ENCODE measurements at regions not wholly inside any gene's neighbourhood (a gene's known extent, or its start where the extent isn't known, plus 50 kb on each side); places are given as distances from the start of the nearest gene placed in this dataset.

GRCh38 chr1:229002037-229002436, 266.8 kb downstream of the RHOU start:
- Histone ChIP-seq H3K4me1 (ENCODE audit: low read depth) (no peaks in the 10 kb centered on the region), H3K9me3 (no peaks in the 10 kb centered on the region), H3K4me3 (no peak overlapping the region), H3K36me3 (ENCODE audit: low read depth) (no peaks in the 10 kb centered on the region)
- no peak for TF ChIP-seq CTCF (IDR thresholded peaks at IDR 0.05)
- intact Hi-C loops (cut with DNase I, micrococcal nuclease), result no loop called here
- ATAC-seq (no peak), DNase-seq (no peak)

- intact Hi-C loops (cut with DNase I, micrococcal nuclease), result no loop called here
- TF ChIP-seq CTCF (IDR thresholded peaks at IDR 0.05), result no peak
- DNase-seq (no peak), ATAC-seq (no peak)
- no peaks in the 10 kb centered on the region for H3K36me3 ChIP-seq (ENCODE audit: low read depth)
- H3K4me1 ChIP-seq (ENCODE audit: low read depth), result no peaks in the 10 kb centered on the region
- no peak overlapping the region for H3K4me3 ChIP-seq
- H3K9me3 ChIP-seq, result no peaks in the 10 kb centered on the region
These were observed 267.2 kb downstream of the RHOU start for GRCh38 chr1:229002451-229002960.

GRCh38 chr1:229003233-229004031, 267.5 kb upstream of the RAB4A start:
- DNase-seq, result no peak
- no peaks in the 10 kb centered on the region for H3K4me1 ChIP-seq (ENCODE audit: low read depth)
- ATAC-seq, result no peak
- no peak for TF ChIP-seq CTCF (IDR thresholded peaks at IDR 0.05)
- intact Hi-C loops (cut with DNase I, micrococcal nuclease), result no loop called here
- no peaks in the 10 kb centered on the region for H3K9me3 ChIP-seq
- no peaks in the 10 kb centered on the region for H3K36me3 ChIP-seq (ENCODE audit: low read depth)
- H3K4me3 ChIP-seq, result no peak overlapping the region

- ATAC-seq, result no peak
- intact Hi-C loops (cut with DNase I, micrococcal nuclease), result no loop called here
These were observed 266.7 kb upstream of the RAB4A start for GRCh38 chr1:229004066-229004833.

GRCh38 chr1:229005097-229005496, 265.8 kb upstream of the RAB4A start:
- no peak for TF ChIP-seq CTCF (IDR thresholded peaks at IDR 0.05)
- DNase-seq, result no peak
- Histone ChIP-seq H3K4me1 (ENCODE audit: low read depth) (no peaks in the 10 kb centered on the region), H3K9me3 (no peaks in the 10 kb centered on the region), H3K36me3 (ENCODE audit: low read depth) (no peaks in the 10 kb centered on the region), H3K4me3 (no peak overlapping the region)
- intact Hi-C loops (cut with DNase I, micrococcal nuclease), result no loop called here
- no peak for ATAC-seq

More at GRCh38 chr1:229004066-229004833, 266.7 kb upstream of the RAB4A start:
- H3K9me3 ChIP-seq, result no peaks in the 10 kb centered on the region
- TF ChIP-seq CTCF (IDR thresholded peaks at IDR 0.05), result no peak
- no peak for DNase-seq
- H3K4me1 ChIP-seq (ENCODE audit: low read depth), result no peaks in the 10 kb centered on the region
- no peaks in the 10 kb centered on the region for H3K36me3 ChIP-seq (ENCODE audit: low read depth)
- H3K4me3 ChIP-seq, result no peak overlapping the region

Measured in mucosa of descending colon (tissue), 3 donors.